SU-DHL-6 (cell line): ENCODE measurements at regions not wholly inside any gene's neighbourhood (a gene's known extent, or its start where the extent isn't known, plus 50 kb on each side); places are given as distances from the start of the nearest gene placed in this dataset.

Experiments used
- H2AFZ ChIP-seq: fragments of 200-600 bp; sonication (generic); 2 replicates; pipeline ENCODE4 v1.6.1; 2014; ENCODE audit warnings: low read depth, mild to moderate bottlenecking, moderate library complexity, mixed read lengths, antibody characterized with exemption, low read length; ENCODE audit not compliant: severe bottlenecking
- H3F3A ChIP-seq: fragments of 200-600 bp; shearing (Covaris generic); 2 replicates; pipeline ENCODE4 v1.6.0; 2016; ENCODE audit warnings: antibody characterized with exemption, mild to moderate bottlenecking; ENCODE audit not compliant: insufficient read depth
- H3K27ac ChIP-seq: fragments of 200-600 bp; sonication (generic); 2 replicates; pipeline ENCODE4 v1.5.1; 2016; ENCODE audit warnings: low read depth, mild to moderate bottlenecking, low read length, moderate library complexity, mixed read lengths
- H3K27me3 ChIP-seq: fragments of 200-600 bp; sonication (generic), shearing (Covaris generic); 2 replicates; pipeline ENCODE4 v1.6.0; 2014; ENCODE audit warnings: mild to moderate bottlenecking, low read length
- H3K36me3 ChIP-seq: fragments of 200-600 bp; sonication (generic); 2 replicates; pipeline ENCODE4 v1.6.1; 2014; ENCODE audit warnings: mild to moderate bottlenecking, low read length, mixed read lengths
- H3K4me2 ChIP-seq: fragments of 300-600, 200-600 bp; shearing (Covaris generic), sonication (generic); 2 replicates; pipeline ENCODE4 v1.6.0; 2014; ENCODE audit warnings: low read length, low read depth, mild to moderate bottlenecking; ENCODE audit not compliant: poor library complexity, severe bottlenecking
- H3K4me3 ChIP-seq: fragments of 200-600 bp; sonication (generic); 2 replicates; pipeline ENCODE4 v1.5.1; 2014; ENCODE audit warnings: antibody characterized with exemption, low read length, mild to moderate bottlenecking, mixed read lengths; ENCODE audit not compliant: insufficient read depth, poor library complexity, severe bottlenecking
- H3K79me2 ChIP-seq: fragments of 200-600 bp; sonication (generic); 2 replicates; pipeline ENCODE4 v1.6.1; 2014; ENCODE audit warnings: mild to moderate bottlenecking, low read length, moderate library complexity; ENCODE audit not compliant: insufficient read depth
- H3K9ac ChIP-seq: fragments of 200-600 bp; sonication (generic); 2 replicates; pipeline ENCODE4 v1.7.0; 2014; ENCODE audit warnings: mild to moderate bottlenecking, low read length
- H3K9me2 ChIP-seq: fragments of 200-600 bp; sonication (generic); replicated peaks from 2 replicates; pipeline ENCODE4 v1.6.1; 2014; ENCODE audit warnings: low read length; ENCODE audit not compliant: insufficient read depth
- H3K9me3 ChIP-seq: fragments of 200-600 bp; sonication (generic); 2 replicates; pipeline ENCODE4 v1.6.1; 2014; ENCODE audit warnings: low read length, mixed read lengths; ENCODE audit not compliant: insufficient read depth
- H4K20me1 ChIP-seq: fragments of 200-600 bp; sonication (generic); 2 replicates; pipeline ENCODE4 v1.6.1; 2014; ENCODE audit warnings: low read depth, mild to moderate bottlenecking, antibody characterized with exemption, low read length, moderate library complexity, mixed read lengths
- CTCF ChIP-seq: fragments of 200-600 bp; sonication (generic); IDR thresholded peaks from one replicate; pipeline ENCODE4 v1.5.1; 2017; ENCODE audit warnings: antibody characterized with exemption, mild to moderate bottlenecking, low read length, moderate library complexity; ENCODE audit not compliant: insufficient read depth, poor library complexity, severe bottlenecking
- EZH2phosphoT487 ChIP-seq: fragments of 200-600 bp; sonication (generic), shearing (Covaris generic); conservative IDR thresholded peaks from 2 replicates; pipeline ENCODE4 v1.6.1; 2018; ENCODE audit warnings: mild to moderate bottlenecking, antibody characterized with exemption, low read length, moderate library complexity, mixed read lengths

GRCh38 chr7:88401009-88401623 lies 94.4 kb upstream of the STEAP4 start:
- Histone ChIP-seq H3K9me2 (no peaks in the 10 kb centered on the region), H3K27ac (no peak overlapping the region), H3K9ac (no peak overlapping the region), H3K36me3 (no peaks in the 10 kb centered on the region), H3K4me3 (no peak overlapping the region), H3F3A (no peaks in the 10 kb centered on the region), H3K9me3 (no peaks in the 10 kb centered on the region), H2AFZ (no peak overlapping the region), H3K27me3 (no peaks in the 10 kb centered on the region), H4K20me1 (no peaks in the 10 kb centered on the region), H3K4me2 (no peak overlapping the region), H3K79me2 (no peaks in the 10 kb centered on the region)
- no peak for TF ChIP-seq EZH2phosphoT487
- TF ChIP-seq CTCF: peak; percentile 91

GRCh38 chr7:88399696-88400240 lies 93.1 kb upstream of the STEAP4 start:
- no peaks in the 10 kb centered on the region for H3K9me2 ChIP-seq
- no peaks in the 10 kb centered on the region for H3K79me2 ChIP-seq
- no peak overlapping the region for H3K4me2 ChIP-seq
- H3K36me3 ChIP-seq: no peaks in the 10 kb centered on the region
- no peak overlapping the region for H2AFZ ChIP-seq
- no peak for TF ChIP-seq EZH2phosphoT487
- TF ChIP-seq CTCF: no peak
- no peak overlapping the region for H3K4me3 ChIP-seq
- no peaks in the 10 kb centered on the region for H3K9me3 ChIP-seq
- no peak overlapping the region for H3K9ac ChIP-seq
- no peak overlapping the region for H3K27ac ChIP-seq
- H3F3A ChIP-seq: no peaks in the 10 kb centered on the region
- H3K27me3 ChIP-seq: no peaks in the 10 kb centered on the region
- no peaks in the 10 kb centered on the region for H4K20me1 ChIP-seq

GRCh38 chr7:88399036-88399435 lies 92.3 kb upstream of the STEAP4 start:
- no peaks in the 10 kb centered on the region for H3K79me2 ChIP-seq
- H3K4me2 ChIP-seq: no peak overlapping the region
- H3K36me3 ChIP-seq: no peaks in the 10 kb centered on the region
- no peaks in the 10 kb centered on the region for H3K9me2 ChIP-seq
- H3K27me3 ChIP-seq: no peaks in the 10 kb centered on the region
- no peaks in the 10 kb centered on the region for H4K20me1 ChIP-seq
- no peak overlapping the region for H2AFZ ChIP-seq
- H3K9me3 ChIP-seq: no peaks in the 10 kb centered on the region
- H3K4me3 ChIP-seq: no peak overlapping the region
- TF ChIP-seq EZH2phosphoT487: no peak
- no peak for TF ChIP-seq CTCF
- H3F3A ChIP-seq: no peaks in the 10 kb centered on the region
- no peak overlapping the region for H3K27ac ChIP-seq
- H3K9ac ChIP-seq: no peak overlapping the region
